GM21526 (cell line): ENCODE measurements at regions not wholly inside any gene's neighbourhood (a gene's known extent, or its start where the extent isn't known, plus 50 kb on each side); places are given as distances from the start of the nearest gene placed in this dataset.

ENCODE experiments used
- ATAC-seq: cut with Tn5 transposase; IDR thresholded peaks from one replicate; pipeline ENCODE4 v1.9.1; 2021; ENCODE audit warnings: moderate library complexity; ENCODE audit not compliant: unreplicated experiment, low FRiP score

- ATAC-seq, result no peak
Measured at GRCh38 chr18:41569867-41570266, 385.2 kb upstream of the PIK3C3 start.

DNA sequence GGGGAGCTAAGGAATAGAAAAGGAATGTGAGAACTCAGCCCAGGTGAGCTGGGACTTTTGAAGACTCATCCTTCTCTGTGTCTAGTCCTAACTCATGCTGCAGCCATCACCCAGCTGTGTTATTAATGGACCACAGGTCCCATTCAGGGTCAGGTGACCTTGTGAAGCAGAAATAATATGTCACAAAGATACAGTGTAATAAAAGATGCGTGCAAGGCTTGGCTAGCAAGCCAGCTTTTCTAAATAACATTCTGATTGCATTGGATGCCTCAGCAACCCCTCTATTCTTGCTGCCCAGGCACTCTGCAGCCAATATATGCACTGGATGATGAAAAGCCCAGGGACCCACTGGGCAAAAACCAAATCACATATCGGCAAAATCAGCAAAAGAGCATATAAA, 393.1 kb upstream of the PIK3C3 start:
- ATAC-seq, result no peak

DNA sequence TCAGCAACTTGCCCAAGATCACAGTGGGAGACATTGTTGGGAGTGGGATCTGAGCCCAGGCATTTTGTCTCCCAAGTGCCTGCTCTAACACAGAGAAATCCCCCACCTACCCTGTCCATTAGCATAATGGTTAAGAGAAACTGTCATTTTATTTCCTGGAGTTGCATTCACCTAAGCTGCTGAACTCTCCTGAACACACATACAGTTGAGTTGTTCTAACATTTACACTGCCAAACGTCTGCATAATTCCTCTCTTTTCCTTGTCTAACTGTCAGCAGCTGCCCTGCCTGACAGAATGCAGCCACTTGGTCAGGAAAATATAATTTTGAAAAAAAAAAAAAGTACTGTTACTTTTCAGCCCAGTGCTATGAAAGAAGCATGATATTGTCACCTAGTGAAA, 396.3 kb upstream of the PIK3C3 start:
- no peak for ATAC-seq

DNA sequence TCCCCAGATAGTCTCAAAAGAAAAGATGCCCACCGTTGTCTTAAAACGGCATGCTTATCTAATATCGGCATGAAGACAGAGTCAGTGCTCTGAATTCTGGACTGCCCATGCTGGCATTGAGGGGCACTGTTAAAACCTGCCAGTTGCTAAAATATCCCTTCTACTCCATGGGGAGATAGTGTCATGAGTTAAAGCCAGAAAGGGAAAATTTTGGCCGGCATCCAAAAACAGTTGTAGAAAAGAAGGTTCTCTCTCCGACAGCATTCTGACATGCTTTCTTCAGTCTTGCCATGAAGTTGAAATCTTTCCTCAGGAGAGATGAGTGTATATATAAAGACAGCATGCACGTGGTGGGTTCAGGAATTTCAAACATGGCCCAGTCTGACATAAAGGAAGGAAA, 401.3 kb upstream of the PIK3C3 start:
- ATAC-seq, result no peak

DNA sequence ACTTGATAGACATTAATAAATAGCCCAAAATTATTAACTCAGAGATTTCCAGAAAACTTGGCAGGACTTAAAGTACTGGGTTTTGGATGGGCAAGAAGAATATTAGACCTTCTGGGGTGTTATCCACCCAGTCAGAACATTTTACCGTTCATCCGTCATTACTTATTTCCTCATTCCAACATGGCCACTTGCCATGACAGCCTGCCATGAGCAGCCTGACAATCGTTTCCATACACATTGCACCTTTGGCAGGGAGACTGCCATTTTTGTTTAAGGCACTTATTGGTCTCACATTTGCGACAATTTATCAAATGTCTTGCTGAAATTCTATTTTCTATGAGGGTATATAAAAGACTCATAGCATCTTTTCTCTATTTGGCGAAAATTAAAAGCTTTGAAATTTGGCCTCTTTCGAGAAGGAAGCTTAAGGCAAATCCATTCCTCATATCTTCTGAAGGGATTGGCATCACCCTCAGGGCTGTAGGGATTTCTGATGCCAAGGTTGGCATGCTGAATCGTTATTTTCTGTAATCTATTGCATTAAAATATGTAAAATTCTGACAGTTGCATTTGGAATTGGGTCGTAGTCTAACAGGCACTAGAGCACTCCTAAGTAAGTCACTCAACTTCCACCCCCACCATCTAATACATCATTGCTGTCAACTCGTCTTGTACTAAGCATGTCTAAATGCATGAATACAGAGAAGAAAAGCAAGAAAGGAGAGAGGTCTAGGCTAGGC, 406.3 kb upstream of the PIK3C3 start:
- no peak for ATAC-seq

DNA sequence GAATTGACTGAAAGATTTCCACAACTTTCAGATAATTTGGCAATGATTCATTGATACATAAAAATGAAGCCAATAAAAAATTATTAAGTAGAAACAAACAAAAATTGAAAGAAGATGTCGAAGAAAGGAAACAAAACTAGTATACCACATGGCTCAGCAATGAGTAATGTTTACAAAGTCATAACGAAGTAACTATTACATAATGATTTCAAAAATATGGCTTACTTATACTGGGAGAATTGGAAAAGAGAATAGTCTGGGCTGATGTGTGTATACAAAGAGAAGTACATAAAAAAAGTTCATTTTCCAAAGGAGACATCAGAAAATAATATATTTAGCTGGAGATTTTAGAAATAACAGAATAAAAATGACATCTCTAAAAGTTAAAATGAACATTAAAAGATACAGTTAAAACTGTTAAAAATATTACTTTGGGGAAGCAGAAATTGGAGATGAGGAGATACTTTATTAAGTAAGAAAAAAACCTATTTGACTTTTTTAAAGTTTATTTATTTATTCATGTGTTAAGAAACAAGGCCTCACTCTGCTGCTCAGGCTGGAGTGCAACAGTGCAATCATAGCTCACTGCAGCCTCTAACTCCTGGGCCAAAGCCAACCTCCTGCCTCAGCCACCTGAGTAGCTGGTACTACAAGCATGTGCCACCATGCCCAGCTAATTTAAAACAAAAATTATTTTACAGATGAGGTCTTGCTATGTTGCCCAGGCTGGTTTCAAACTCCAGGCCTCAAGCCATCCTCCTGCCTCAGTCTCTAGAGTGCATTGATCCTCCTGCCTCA, 409.7 kb upstream of the PIK3C3 start:
- ATAC-seq, result no peak

DNA sequence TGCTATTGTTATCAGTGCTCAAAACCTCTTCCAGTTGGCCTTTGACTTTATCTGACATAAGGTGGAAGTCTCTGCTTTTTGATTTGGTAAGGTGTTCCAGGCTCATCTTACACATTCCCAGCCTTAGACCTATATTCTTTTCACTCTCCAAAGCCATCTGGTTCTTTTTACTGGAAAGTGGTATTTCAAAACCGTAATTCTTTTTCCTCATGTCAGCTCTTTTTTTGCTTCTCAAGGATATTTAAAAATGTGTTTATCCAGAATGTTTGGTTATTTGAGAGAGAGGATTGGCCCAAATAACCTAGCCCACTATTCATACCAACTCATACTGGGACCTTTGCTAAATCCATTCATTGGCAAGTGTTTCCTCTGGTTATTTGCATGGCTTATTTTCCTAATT, 411.2 kb upstream of the PIK3C3 start:
- ATAC-seq, result no peak

- ATAC-seq, result no peak
Measured at GRCh38 chr18:41540237-41540871, 414.7 kb upstream of the PIK3C3 start.

DNA sequence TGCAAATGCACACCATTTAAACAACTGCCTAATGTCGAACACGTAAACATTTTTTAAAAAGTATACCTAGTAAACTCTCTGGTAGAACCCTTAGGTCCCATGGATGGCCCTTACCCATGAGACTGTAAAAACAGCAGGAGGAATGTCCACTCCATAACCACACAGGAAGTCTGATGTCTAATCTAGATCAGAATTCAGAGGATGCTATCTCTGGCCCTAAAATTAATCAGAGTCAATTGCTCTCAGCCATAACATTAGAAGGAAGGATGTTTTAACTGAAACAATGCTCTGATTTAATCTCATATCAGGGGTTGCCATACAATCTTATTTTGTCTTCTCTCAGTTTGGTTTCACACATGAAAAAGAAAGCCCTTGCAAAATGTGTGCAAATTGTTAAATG, 416.3 kb upstream of the PIK3C3 start:
- ATAC-seq, result no peak

- ATAC-seq, result no peak
Measured at GRCh38 chr18:41537666-41538065, 417.4 kb upstream of the PIK3C3 start.

GRCh38 chr18:41532344-41533086, 422.5 kb upstream of the PIK3C3 start:
- ATAC-seq, result no peak

DNA sequence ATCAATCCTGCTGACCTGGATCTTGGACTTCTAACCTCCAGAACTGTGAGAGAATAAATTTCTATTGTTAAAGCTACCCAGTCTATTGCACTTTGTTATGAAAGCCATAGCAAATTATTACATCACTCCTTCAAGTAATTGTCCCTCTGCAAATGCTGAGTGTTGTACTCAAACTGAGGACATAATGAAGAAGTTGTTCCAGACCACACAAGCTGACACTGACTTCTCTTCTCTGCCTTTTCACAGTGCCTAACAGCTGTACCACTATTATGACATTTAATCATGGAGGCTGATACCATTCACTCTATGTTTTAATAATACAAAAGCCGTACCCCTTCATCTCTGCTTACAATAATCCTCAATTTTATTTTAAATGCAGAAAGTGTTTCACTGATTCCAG, 424.1 kb upstream of the PIK3C3 start:
- no peak for ATAC-seq

GRCh38 chr18:41529093-41529492, 425.9 kb upstream of the PIK3C3 start:
- ATAC-seq, result no peak

GRCh38 chr18:41526054-41526453, 429.0 kb upstream of the PIK3C3 start:
- no peak for ATAC-seq

- ATAC-seq, result no peak
Measured at GRCh38 chr18:41524674-41525470, 430.2 kb upstream of the PIK3C3 start.

GRCh38 chr18:41517142-41517541, 437.9 kb upstream of the PIK3C3 start:
- ATAC-seq, result no peak

DNA sequence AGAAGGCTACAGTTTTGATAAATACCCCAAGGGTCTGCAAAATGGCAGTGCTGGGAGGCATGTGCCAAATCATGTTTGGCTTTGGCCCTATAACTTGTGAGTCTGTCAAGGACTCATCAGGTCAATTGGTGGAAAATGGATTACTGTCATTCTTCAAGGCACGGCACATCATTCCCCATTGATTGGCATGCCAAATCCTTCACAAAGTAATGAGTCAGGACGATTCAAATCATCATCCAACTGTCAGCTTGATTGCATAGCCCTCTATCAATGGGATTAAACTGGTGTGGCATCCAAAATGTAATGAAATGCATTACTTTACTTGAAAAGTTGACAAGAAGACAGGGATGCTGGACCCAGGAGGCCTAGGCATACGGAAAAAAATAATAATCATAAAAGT, 441.6 kb upstream of the PIK3C3 start:
- ATAC-seq, result no peak

DNA sequence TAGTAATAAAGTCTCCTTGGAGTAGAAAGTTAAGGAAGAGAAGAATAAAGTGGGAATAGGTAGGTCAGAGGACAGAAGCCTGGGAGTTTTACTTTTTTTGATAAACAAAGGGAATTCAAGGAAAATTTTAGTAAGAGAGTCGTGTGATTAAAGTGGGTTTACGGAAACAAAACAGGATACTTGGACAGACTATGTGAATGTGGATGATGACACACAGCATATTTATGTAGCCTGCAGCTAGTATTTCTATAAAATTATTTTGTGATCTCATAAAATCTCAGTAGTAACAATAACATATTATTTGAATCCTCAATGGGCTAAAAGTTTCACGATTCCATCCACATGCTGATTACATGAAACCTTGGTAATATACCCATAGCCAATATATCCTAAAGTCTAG, 450.7 kb upstream of the PIK3C3 start:
- no peak for ATAC-seq

DNA sequence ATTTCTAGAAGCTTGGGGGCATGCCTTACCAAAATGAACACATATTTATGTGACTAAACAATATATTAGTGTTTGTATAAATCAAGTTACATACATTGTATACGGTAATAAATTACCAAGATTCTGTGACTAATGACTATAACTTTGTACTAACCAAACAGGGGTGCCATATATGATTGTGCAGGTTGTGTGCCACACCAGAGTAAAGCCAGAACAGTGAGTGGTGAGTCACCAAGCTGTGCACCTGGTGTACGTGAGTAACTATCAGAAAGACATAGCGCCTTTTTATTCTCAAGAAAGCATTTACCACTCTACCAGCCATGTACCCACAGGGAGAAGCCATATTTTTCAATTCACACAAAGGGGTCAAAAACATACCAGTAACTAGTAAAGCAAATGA, 453.2 kb upstream of the PIK3C3 start:
- ATAC-seq, result no peak

- no peak for ATAC-seq
Measured at GRCh38 chr18:41499345-41499744, 455.7 kb upstream of the PIK3C3 start.
